Vagina (tissue), 2 donors: ENCODE measurements at regions not wholly inside any gene's neighbourhood (a gene's known extent, or its start where the extent isn't known, plus 50 kb on each side); places are given as distances from the start of the nearest gene placed in this dataset.

Source experiments
- DNase-seq, 2 donors: peaks; one replicate each; pipeline ENCODE4 v3.0.0-alpha.2; 2017; ENCODE audit errors: extremely low spot score in 2 of 2
- H3K27ac ChIP-seq: fragments of 200-600 bp; sonication (generic); one replicate; pipeline ENCODE4 v1.5.1; 2019
- H3K27me3 ChIP-seq: fragments of 200-600 bp; sonication (generic); one replicate; pipeline ENCODE4 v1.5.1; 2019
- H3K36me3 ChIP-seq, 2 donors: fragments of 200-600 bp; sonication (generic); one replicate each; pipeline ENCODE4 v1.5.1; 2017 to 2019
- H3K4me1 ChIP-seq: fragments of 200-600 bp; sonication (generic); one replicate; pipeline ENCODE4 v1.5.1; 2019
- H3K4me3 ChIP-seq, 2 donors: fragments of 200-600 bp; sonication (generic); 1 replicate in 1 of 2; 2 replicates in 1 of 2; pipeline ENCODE4 v1.5.1; 2016 to 2019
- H3K9me3 ChIP-seq: fragments of 200-600 bp; sonication (generic); one replicate; pipeline ENCODE4 v1.5.1; 2019
- POLR2A ChIP-seq, 2 donors: fragments of 450-650 bp; IDR thresholded peaks; one replicate each; pipeline ENCODE4 v1.6.1; 2017; ENCODE audit warnings: antibody characterized with exemption in 2 of 2, mild to moderate bottlenecking in 2 of 2, moderate library complexity in 2 of 2
- POLR2AphosphoS5 ChIP-seq, 2 donors: sonication (generic); formaldehyde crosslinking; IDR thresholded peaks; one replicate each; pipeline ENCODE4 v1.9.0; 2017; ENCODE audit warnings: antibody characterized with exemption in 2 of 2, mild to moderate bottlenecking in 2 of 2, low read depth in 1 of 2; ENCODE audit not compliant: insufficient read depth in 1 of 2
- intact Hi-C: fragments of 100-400 bp; cut with DNase I; formaldehyde crosslinking; loops from one replicate; pipeline ENCODE4 v1.15.1; 2023
- TF ChIP-seq, protein P1 (sequence below), 3 experiments: fragments of 450-650 bp in 2 of 3; fragments of 200-600 bp in 1 of 3; sonication (generic) in 1 of 3; IDR thresholded peaks; one replicate each; pipeline ENCODE4 v1.5.1; 2017 to 2019; ENCODE audit warnings: antibody characterized with exemption in 3 of 3, mild to moderate bottlenecking in 2 of 3, moderate library complexity in 2 of 3

DNA sequence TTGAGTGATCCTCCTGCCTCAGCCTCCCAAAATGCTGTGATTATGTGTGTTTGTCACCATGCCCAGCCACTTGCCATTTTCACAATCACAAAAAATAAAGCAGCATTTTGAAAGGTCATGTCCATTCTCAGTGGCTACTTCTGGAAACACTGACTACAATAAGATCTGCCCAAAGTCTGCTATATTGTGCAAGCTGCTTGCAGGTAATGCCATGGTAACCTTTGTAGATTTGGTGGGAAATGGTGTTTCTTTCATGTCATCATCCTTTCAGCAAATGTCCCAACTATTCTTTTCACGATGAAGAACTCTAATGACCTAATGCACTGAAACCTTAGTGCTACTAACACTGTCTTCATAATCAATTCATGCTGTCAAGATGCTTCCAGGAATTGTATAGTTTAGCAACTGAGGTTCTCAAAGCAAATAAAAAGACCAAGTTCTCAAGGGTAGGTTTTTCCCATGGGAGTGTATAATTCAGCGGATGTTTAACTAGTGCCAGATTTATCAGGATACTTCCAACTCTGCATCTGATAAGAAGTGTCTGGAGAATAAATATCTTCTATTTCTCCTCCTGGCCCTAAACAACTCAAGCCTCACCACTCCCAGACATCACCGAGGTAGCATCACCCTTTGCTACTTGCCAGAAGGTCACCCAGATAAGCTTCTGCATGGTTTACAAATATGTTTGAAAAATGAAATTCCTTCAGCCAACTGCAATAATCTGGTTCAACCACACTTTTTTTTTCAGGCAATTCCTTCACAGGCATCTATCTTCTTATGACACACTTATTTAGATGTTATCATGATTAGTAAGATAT, 132.0 kb upstream of the ZC3H11B start:
- intact Hi-C loops, result no loop called here
- TF ChIP-seq POLR2A (IDR thresholded peaks at IDR 0.05), result no peak
- TF ChIP-seq, protein P1, sequence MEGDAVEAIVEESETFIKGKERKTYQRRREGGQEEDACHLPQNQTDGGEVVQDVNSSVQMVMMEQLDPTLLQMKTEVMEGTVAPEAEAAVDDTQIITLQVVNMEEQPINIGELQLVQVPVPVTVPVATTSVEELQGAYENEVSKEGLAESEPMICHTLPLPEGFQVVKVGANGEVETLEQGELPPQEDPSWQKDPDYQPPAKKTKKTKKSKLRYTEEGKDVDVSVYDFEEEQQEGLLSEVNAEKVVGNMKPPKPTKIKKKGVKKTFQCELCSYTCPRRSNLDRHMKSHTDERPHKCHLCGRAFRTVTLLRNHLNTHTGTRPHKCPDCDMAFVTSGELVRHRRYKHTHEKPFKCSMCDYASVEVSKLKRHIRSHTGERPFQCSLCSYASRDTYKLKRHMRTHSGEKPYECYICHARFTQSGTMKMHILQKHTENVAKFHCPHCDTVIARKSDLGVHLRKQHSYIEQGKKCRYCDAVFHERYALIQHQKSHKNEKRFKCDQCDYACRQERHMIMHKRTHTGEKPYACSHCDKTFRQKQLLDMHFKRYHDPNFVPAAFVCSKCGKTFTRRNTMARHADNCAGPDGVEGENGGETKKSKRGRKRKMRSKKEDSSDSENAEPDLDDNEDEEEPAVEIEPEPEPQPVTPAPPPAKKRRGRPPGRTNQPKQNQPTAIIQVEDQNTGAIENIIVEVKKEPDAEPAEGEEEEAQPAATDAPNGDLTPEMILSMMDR (IDR thresholded peaks at IDR 0.05), result no peak

DNA sequence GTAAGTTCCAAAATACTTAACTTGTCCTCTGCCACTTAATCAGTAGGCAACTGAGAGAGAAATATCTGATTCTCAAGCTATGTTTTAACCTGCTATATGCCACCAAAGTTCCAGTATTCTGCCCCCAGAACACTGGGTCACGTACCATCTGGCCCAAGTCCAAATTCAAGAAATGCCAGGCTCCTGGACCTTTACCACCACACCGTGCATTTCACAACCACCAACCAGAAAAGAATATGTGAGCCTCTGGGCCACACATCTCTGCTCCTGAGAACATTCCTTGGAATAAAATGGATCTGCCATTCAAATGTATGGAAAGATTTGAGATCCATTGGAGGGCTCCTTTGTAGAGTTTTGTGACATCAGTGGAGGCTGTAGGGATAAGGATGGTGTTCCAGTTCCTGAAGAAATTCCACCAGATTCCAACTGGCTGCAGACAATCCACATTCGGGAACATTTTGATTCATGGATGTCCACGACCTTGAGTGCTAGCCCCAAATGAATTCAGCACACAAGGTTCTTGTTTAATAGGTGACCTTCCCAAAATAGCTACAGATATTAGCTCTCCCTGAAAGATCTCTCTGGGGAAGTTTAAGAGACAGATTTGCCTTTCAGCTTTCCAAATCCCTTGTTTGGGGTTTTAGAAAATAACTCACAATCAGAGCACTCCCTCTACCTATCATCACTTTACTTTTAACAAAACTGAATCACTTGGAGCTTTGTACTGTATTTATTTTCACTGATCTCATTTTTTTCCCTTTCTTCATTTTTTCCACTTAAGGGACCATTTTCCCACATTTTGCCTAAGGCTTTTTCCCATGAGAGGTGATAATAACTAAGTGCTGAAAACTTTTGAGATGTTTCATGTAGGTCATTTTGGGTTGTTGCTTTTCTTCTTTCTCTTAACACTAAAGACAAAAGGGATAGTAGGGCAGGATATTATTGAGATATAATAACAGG, 128.4 kb upstream of the ZC3H11B start:
- Histone ChIP-seq H3K27me3 (no peaks in the 10 kb centered on the region), H3K27ac (no peak overlapping the region), H3K36me3 (no peaks in the 10 kb centered on the region), H3K9me3 (no peaks in the 10 kb centered on the region), H3K4me1 (no peaks in the 10 kb centered on the region), H3K4me3 (no peak overlapping the region)
- peak in 1 of 2 donors; percentile 43 for TF ChIP-seq POLR2AphosphoS5 (IDR thresholded peaks at IDR 0.05; ENCODE audit: insufficient read depth in 1 of 2, low read depth in 1 of 2)
- TF ChIP-seq, protein P1 (IDR thresholded peaks at IDR 0.05), result no peak
- no peak for DNase-seq
- intact Hi-C loops, result no loop called here

More for the DNA sequence above, 132.0 kb upstream of the ZC3H11B start:
- no peaks in the 10 kb centered on the region for H3K36me3 ChIP-seq
- no peak overlapping the region for H3K27ac ChIP-seq
- DNase-seq, result no peak
- no peaks in the 10 kb centered on the region for H3K9me3 ChIP-seq
- no peaks in the 10 kb centered on the region for H3K27me3 ChIP-seq
- H3K4me3 ChIP-seq, result no peak overlapping the region
- no peaks in the 10 kb centered on the region for H3K4me1 ChIP-seq

DNA sequence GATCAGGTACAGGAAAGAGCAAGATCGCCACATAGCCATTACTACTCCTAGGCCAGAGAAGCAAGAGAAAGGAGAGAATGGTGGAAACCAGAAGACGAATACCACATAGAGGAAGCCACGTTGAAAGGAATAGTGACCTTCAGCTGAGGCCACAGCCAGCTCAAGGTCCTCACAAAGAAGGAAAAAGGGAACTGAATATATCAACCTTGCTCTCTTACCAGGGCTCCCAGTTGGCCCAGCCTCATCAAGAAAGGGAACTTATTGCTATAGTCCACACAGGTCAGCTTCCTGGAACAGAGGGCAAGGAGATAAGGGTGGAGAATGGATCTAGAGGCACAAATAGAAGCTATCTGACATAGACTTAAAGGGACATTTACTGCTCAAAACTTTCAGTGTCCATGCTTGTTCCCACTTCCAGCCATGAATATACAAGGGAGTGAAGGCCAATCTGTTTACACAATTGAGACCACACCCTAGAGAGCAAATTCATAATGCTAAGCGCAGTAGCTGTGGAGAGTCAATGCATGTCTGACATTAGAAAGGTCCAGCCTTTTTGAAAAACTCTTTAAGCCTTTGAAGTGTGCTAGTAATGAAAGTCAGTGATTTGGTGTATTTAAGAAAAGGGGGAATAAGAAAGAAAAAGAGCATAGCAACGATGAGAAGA, 120.7 kb upstream of the ZC3H11B start:
- Histone ChIP-seq H3K4me3 (no peak overlapping the region), H3K36me3 (no peaks in the 10 kb centered on the region), H3K4me1 (no peaks in the 10 kb centered on the region), H3K27me3 (no peaks in the 10 kb centered on the region), H3K27ac (no peak overlapping the region), H3K9me3 (no peaks in the 10 kb centered on the region)
- TF ChIP-seq, protein P1 (IDR thresholded peaks at IDR 0.05), result no peak
- TF ChIP-seq POLR2A (IDR thresholded peaks at IDR 0.05) (no peak), POLR2AphosphoS5 (IDR thresholded peaks at IDR 0.05; ENCODE audit: insufficient read depth in 1 of 2, low read depth in 1 of 2) (no peak)
- intact Hi-C loops, result no loop called here
- DNase-seq, result no peak

DNA sequence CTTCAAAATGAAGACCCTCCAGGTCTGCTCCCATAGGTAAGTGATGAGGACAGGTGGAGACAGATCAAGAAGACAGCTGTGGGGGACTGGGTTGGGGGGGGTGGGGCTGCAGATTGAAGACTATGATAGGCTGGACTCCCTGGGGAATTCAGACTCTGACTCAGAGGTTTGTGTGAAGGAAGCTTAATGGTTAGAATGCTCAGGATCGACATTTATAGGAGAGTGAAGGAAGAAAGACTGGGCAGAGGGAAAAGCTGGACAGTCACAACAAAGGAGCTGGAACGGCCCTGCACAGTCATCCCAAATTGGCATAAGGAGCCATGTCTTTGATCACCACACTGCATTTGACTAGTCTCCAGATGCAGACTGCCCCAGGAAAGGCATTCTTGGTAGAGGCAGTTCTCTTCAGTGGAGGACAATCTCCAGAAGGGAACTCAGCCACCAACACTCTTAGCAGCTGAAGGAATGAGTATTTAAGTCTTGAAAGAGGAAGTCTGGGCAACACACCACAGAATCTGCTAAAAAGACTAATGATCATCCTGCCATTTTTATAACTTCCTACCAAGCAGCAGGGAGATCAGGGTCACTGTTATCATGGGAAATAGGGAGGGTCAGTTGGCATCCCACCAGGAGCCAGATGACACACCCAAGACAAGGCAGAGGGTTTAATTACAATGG, 120.0 kb upstream of the ZC3H11B start:
- no peak overlapping the region for H3K4me3 ChIP-seq
- DNase-seq, result no peak
- no peaks in the 10 kb centered on the region for H3K27me3 ChIP-seq
- no peaks in the 10 kb centered on the region for H3K4me1 ChIP-seq
- no peaks in the 10 kb centered on the region for H3K36me3 ChIP-seq
- H3K9me3 ChIP-seq, result no peaks in the 10 kb centered on the region
- intact Hi-C loops, result no loop called here
- no peak overlapping the region for H3K27ac ChIP-seq
- TF ChIP-seq POLR2A (IDR thresholded peaks at IDR 0.05), result no peak
- TF ChIP-seq POLR2AphosphoS5 (IDR thresholded peaks at IDR 0.05; ENCODE audit: insufficient read depth in 1 of 2, low read depth in 1 of 2), result no peak
- TF ChIP-seq, protein P1 (IDR thresholded peaks at IDR 0.05), result no peak
